ENCODE measurements at regions not wholly inside any gene's neighbourhood (a gene's known extent, or its start where the extent isn't known, plus 50 kb on each side); places are given as distances from the start of the nearest gene placed in this dataset.

GRCh38 chr2:181149056-181149455, 168.7 kb downstream of the UBE2E3 start:
- DNase-seq: no peak
- Histone ChIP-seq H3K36me3 (ENCODE audit: low read depth) (no peaks in the 10 kb centered on the region), H3K4me3 (no peak overlapping the region), H3K9me3 (no peaks in the 10 kb centered on the region), H3K4me1 (ENCODE audit: low read depth) (no peaks in the 10 kb centered on the region)
- intact Hi-C loops (cut with DNase I, micrococcal nuclease): no loop called here
- TF ChIP-seq CTCF (IDR thresholded peaks at IDR 0.05): no peak
- no peak for ATAC-seq

- DNase-seq (no peak), ATAC-seq (no peak)
- Histone ChIP-seq H3K4me3 (no peak overlapping the region), H3K4me1 (ENCODE audit: low read depth) (no peaks in the 10 kb centered on the region), H3K9me3 (peaks cover 5% of the 10 kb centered on the region), H3K36me3 (ENCODE audit: low read depth) (no peaks in the 10 kb centered on the region)
- no peak for TF ChIP-seq CTCF (IDR thresholded peaks at IDR 0.05)
- intact Hi-C loops (cut with DNase I, micrococcal nuclease): no loop called here
These were observed 171.8 kb downstream of the UBE2E3 start for GRCh38 chr2:181152226-181152625.

- H3K4me1 ChIP-seq (ENCODE audit: low read depth): no peaks in the 10 kb centered on the region
- no peak overlapping the region for H3K4me3 ChIP-seq
- intact Hi-C loops (cut with DNase I, micrococcal nuclease): no loop called here
- no peak for ATAC-seq
- DNase-seq: no peak
- no peaks in the 10 kb centered on the region for H3K36me3 ChIP-seq (ENCODE audit: low read depth)
- peaks cover 5% of the 10 kb centered on the region for H3K9me3 ChIP-seq
- TF ChIP-seq CTCF (IDR thresholded peaks at IDR 0.05): no peak
These were observed 172.3 kb downstream of the UBE2E3 start for GRCh38 chr2:181152701-181153100.

GRCh38 chr2:181153886-181154285, 173.5 kb downstream of the UBE2E3 start:
- no peaks in the 10 kb centered on the region for H3K4me1 ChIP-seq (ENCODE audit: low read depth)
- no peak overlapping the region for H3K4me3 ChIP-seq
- TF ChIP-seq CTCF (IDR thresholded peaks at IDR 0.05): no peak
- DNase-seq (no peak), ATAC-seq (no peak)
- H3K36me3 ChIP-seq (ENCODE audit: low read depth): no peaks in the 10 kb centered on the region
- intact Hi-C loops (cut with DNase I, micrococcal nuclease): no loop called here
- peaks cover 5% of the 10 kb centered on the region for H3K9me3 ChIP-seq

GRCh38 chr2:181157326-181157725, 176.9 kb downstream of the UBE2E3 start:
- no peak for ATAC-seq
- H3K36me3 ChIP-seq (ENCODE audit: low read depth): no peaks in the 10 kb centered on the region
- H3K4me3 ChIP-seq: no peak overlapping the region
- intact Hi-C loops (cut with DNase I, micrococcal nuclease): no loop called here
- no peak for DNase-seq
- H3K4me1 ChIP-seq (ENCODE audit: low read depth): no peaks in the 10 kb centered on the region
- peaks cover 5% of the 10 kb centered on the region for H3K9me3 ChIP-seq
- no peak for TF ChIP-seq CTCF (IDR thresholded peaks at IDR 0.05)

- intact Hi-C loops (cut with DNase I, micrococcal nuclease): no loop called here
- no peak for TF ChIP-seq CTCF (IDR thresholded peaks at IDR 0.05)
These were observed 178.0 kb downstream of the UBE2E3 start for GRCh38 chr2:181158427-181158826.

More at GRCh38 chr2:181158427-181158826, 178.0 kb downstream of the UBE2E3 start:
- ATAC-seq (no peak), DNase-seq (no peak)
- Histone ChIP-seq H3K9me3 (peaks cover 5% of the 10 kb centered on the region), H3K36me3 (ENCODE audit: low read depth) (no peaks in the 10 kb centered on the region), H3K4me1 (ENCODE audit: low read depth) (no peaks in the 10 kb centered on the region), H3K4me3 (no peak overlapping the region)

Data from mucosa of descending colon (tissue), 3 donors.